Caco-2 (cell line): ENCODE measurements at regions not wholly inside any gene's neighbourhood (a gene's known extent, or its start where the extent isn't known, plus 50 kb on each side); places are given as distances from the start of the nearest gene placed in this dataset.

ENCODE experiments used
- BruUV-seq: library from RNA; stranded (reverse); fragments of 400-500 nt; replicated peaks from 2 replicates; lab custom pipeline; 2021; lab: Mats Ljungman, UMichigan
- CTCF ChIA-PET: fragments of 300-600 bp; sonication (Branson Sonifier 250); formaldehyde crosslinking; loops from one replicate; lab custom pipeline; 2022; ENCODE audit warnings: antibody characterized with exemption; lab: Charles Lee
- POLR2A ChIA-PET: fragments of 300-600 bp; sonication (Branson Sonifier 250); formaldehyde crosslinking; loops from one replicate; lab custom pipeline; 2022; ENCODE audit warnings: antibody characterized with exemption; lab: Charles Lee
- DNase-seq, 2 experiments: peaks; one replicate each; pipeline versions ENCODE4 v3.0.0 to v3.0.0-alpha.2; 2020 to 2022
- H3K27me3 ChIP-seq: replicated peaks from 2 replicates; pipeline ENCODE4 v1.6.0; 2011; ENCODE audit warnings: low read length; ENCODE audit not compliant: control insufficient read depth, insufficient read depth
- H3K36me3 ChIP-seq: 2 replicates; pipeline ENCODE4 v1.5.1; 2011; ENCODE audit warnings: low read length; ENCODE audit not compliant: control insufficient read depth, insufficient read depth
- H3K4me1 ChIP-seq: fragments of 250-450 bp; sonication (Bioruptor Pico); 2 replicates; pipeline ENCODE4 v1.5.1; 2020; ENCODE audit warnings: mild to moderate bottlenecking
- H3K4me3 ChIP-seq: 2 replicates; pipeline ENCODE4 v1.5.1; 2011; ENCODE audit warnings: low read depth, mild to moderate bottlenecking, control low read depth, low read length
- H3K9me3 ChIP-seq: fragments of 250-450 bp; sonication (Bioruptor Pico); 2 replicates; pipeline ENCODE4 v1.5.1; 2020; ENCODE audit warnings: mild to moderate bottlenecking, moderate library complexity
- H3K27ac Mint-ChIP-seq: one replicate; pipeline ENCODE4 v1.8.0; 2022; ENCODE audit warnings: mixed read lengths; ENCODE audit not compliant: unreplicated experiment
- H3K27me3 Mint-ChIP-seq: one replicate; pipeline ENCODE4 v1.8.0; 2022; ENCODE audit warnings: mixed read lengths; ENCODE audit not compliant: insufficient read depth, unreplicated experiment
- H3K36me3 Mint-ChIP-seq: one replicate; pipeline ENCODE4 v1.8.0; 2022; ENCODE audit warnings: mild to moderate bottlenecking, mixed read lengths; ENCODE audit not compliant: insufficient read depth, unreplicated experiment
- H3K4me1 Mint-ChIP-seq: one replicate; pipeline ENCODE4 v1.8.0; 2022; ENCODE audit warnings: low read depth, mixed read lengths; ENCODE audit not compliant: unreplicated experiment
- H3K4me3 Mint-ChIP-seq: one replicate; pipeline ENCODE4 v1.8.0; 2022; ENCODE audit warnings: mild to moderate bottlenecking, moderate library complexity, mixed read lengths; ENCODE audit not compliant: unreplicated experiment
- H3K9me3 Mint-ChIP-seq: one replicate; pipeline ENCODE4 v1.8.0; 2022; ENCODE audit warnings: mixed read lengths; ENCODE audit not compliant: unreplicated experiment
- CTCF ChIP-seq, 2 experiments: fragments of 200-600 bp in 1 of 2; IDR thresholded peaks; 1 replicate in 1 of 2; 2 replicates in 1 of 2; pipeline versions ENCODE4 v1.5.1 to v1.8.0; 2011 to 2022; ENCODE audit warnings: antibody characterized with exemption in 1 of 2, control low read depth in 1 of 2, inconsistent platforms in 1 of 2, low read depth in 1 of 2, low read length in 1 of 2, mild to moderate bottlenecking in 1 of 2, moderate library complexity in 1 of 2; ENCODE audit not compliant: insufficient read depth in 1 of 2, severe bottlenecking in 1 of 2, unreplicated experiment in 1 of 2
- intact Hi-C: fragments of 100-400 bp; cut with micrococcal nuclease; formaldehyde crosslinking; loops from one replicate; pipeline ENCODE4 v1.10.0; 2022; ENCODE audit not compliant: unreplicated experiment

GRCh38 chr6:21828704-21829103 is 235.2 kb downstream of the SOX4 start:
- H3K9me3 Mint-ChIP-seq: no peaks in the 10 kb centered on the region
- TF ChIP-seq CTCF (IDR thresholded peaks at IDR 0.05; ENCODE audit: insufficient read depth in 1 of 2, low read depth in 1 of 2, low read length in 1 of 2, severe bottlenecking in 1 of 2, unreplicated experiment in 1 of 2): no peak
- CTCF ChIA-PET: no interaction called here
- peaks cover 6% of the 10 kb centered on the region for H3K36me3 Mint-ChIP-seq
- POLR2A ChIA-PET: no interaction called here
- H3K27me3 Mint-ChIP-seq: no peaks in the 10 kb centered on the region
- Histone ChIP-seq H3K4me1 (peaks cover 46% of the 10 kb centered on the region), H3K9me3 (no peaks in the 10 kb centered on the region), H3K36me3 (no peaks in the 10 kb centered on the region), H3K27me3 (no peaks in the 10 kb centered on the region), H3K4me3 (no peak overlapping the region)
- H3K4me3 Mint-ChIP-seq: no peak overlapping the region
- BruUV-seq: no TSS peak
- intact Hi-C loops: loop anchor here (5.0 kb wide), 2 partner anchors 89 to 231 kb away; no protein-coding TSS in a partner anchor
- peak overlapping the region; percentile 76 for H3K27ac Mint-ChIP-seq
- no peak for DNase-seq
- peaks cover 40% of the 10 kb centered on the region for H3K4me1 Mint-ChIP-seq

- CTCF ChIA-PET: no interaction called here
- H3K9me3 Mint-ChIP-seq: no peaks in the 10 kb centered on the region
- peaks cover 37% of the 10 kb centered on the region for H3K4me1 Mint-ChIP-seq
These were observed 235.6 kb downstream of the SOX4 start for GRCh38 chr6:21829126-21829525.

GRCh38 chr6:21831521-21832291 is 238.2 kb downstream of the SOX4 start:
- POLR2A ChIA-PET: no interaction called here
- H3K4me1 ChIP-seq: peaks cover 18% of the 10 kb centered on the region
- no peaks in the 10 kb centered on the region for H3K9me3 Mint-ChIP-seq
- H3K36me3 Mint-ChIP-seq: no peaks in the 10 kb centered on the region
- peaks cover 21% of the 10 kb centered on the region for H3K4me1 Mint-ChIP-seq
- CTCF ChIA-PET: no interaction called here
- DNase-seq: no peak
- no peak overlapping the region for H3K4me3 Mint-ChIP-seq
- no peak overlapping the region for H3K27ac Mint-ChIP-seq
- H3K27me3 ChIP-seq: no peaks in the 10 kb centered on the region
- no TSS peak for BruUV-seq
- H3K4me3 ChIP-seq: no peak overlapping the region
- no peaks in the 10 kb centered on the region for H3K36me3 ChIP-seq
- no peaks in the 10 kb centered on the region for H3K9me3 ChIP-seq
- TF ChIP-seq CTCF (IDR thresholded peaks at IDR 0.05; ENCODE audit: insufficient read depth in 1 of 2, low read depth in 1 of 2, low read length in 1 of 2, severe bottlenecking in 1 of 2, unreplicated experiment in 1 of 2): no peak
- intact Hi-C loops: no loop called here
- H3K27me3 Mint-ChIP-seq: no peaks in the 10 kb centered on the region

More at GRCh38 chr6:21829126-21829525, 235.6 kb downstream of the SOX4 start:
- no peaks in the 10 kb centered on the region for H3K27me3 Mint-ChIP-seq
- peaks cover 6% of the 10 kb centered on the region for H3K36me3 Mint-ChIP-seq
- intact Hi-C loops: loop anchor here (5.0 kb wide), 2 partner anchors 88 to 232 kb away; no protein-coding TSS in a partner anchor
- BruUV-seq: no TSS peak
- Histone ChIP-seq H3K9me3 (no peaks in the 10 kb centered on the region), H3K36me3 (no peaks in the 10 kb centered on the region), H3K4me1 (peaks cover 41% of the 10 kb centered on the region), H3K27me3 (no peaks in the 10 kb centered on the region), H3K4me3 (no peak overlapping the region)
- DNase-seq: no peak
- TF ChIP-seq CTCF (IDR thresholded peaks at IDR 0.05; ENCODE audit: insufficient read depth in 1 of 2, low read depth in 1 of 2, low read length in 1 of 2, severe bottlenecking in 1 of 2, unreplicated experiment in 1 of 2): no peak
- POLR2A ChIA-PET: no interaction called here
- H3K27ac Mint-ChIP-seq: peak overlapping the region; percentile 76
- no peak overlapping the region for H3K4me3 Mint-ChIP-seq
